WI38 (cell line): ENCODE measurements at regions not wholly inside any gene's neighbourhood (a gene's known extent, or its start where the extent isn't known, plus 50 kb on each side); places are given as distances from the start of the nearest gene placed in this dataset.

Experiments used
- H3K4me3 ChIP-seq: 2 replicates; pipeline ENCODE4 v1.5.1; 2011; ENCODE audit warnings: low read depth, mild to moderate bottlenecking, control low read depth, low read length
- TF ChIP-seq, protein P1 (sequence below): IDR thresholded peaks from 2 replicates; pipeline ENCODE4 v1.5.1; 2012; ENCODE audit warnings: low read depth, mild to moderate bottlenecking, control low read depth, low read length

DNA sequence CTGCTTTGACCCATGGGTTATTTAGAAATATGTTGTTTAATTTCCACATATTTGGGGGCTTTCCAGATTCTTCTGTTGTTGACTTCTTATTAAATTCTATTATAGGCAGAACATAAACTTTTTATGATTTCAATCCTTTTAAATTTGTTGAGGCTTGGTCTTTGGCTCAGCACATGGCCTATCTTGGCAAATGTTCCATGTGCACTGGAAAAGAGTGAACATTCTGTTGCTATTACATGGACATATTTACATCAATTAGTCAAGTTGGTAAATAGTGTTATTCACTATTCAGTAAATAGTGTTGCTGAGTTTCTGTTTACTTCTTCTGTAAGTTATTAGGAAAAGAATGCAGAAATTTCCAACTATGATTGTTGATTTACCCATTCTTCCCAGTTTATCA is 75.4 kb downstream of the ETS2 start:
- no peak overlapping the region for H3K4me3 ChIP-seq
- TF ChIP-seq, protein P1, sequence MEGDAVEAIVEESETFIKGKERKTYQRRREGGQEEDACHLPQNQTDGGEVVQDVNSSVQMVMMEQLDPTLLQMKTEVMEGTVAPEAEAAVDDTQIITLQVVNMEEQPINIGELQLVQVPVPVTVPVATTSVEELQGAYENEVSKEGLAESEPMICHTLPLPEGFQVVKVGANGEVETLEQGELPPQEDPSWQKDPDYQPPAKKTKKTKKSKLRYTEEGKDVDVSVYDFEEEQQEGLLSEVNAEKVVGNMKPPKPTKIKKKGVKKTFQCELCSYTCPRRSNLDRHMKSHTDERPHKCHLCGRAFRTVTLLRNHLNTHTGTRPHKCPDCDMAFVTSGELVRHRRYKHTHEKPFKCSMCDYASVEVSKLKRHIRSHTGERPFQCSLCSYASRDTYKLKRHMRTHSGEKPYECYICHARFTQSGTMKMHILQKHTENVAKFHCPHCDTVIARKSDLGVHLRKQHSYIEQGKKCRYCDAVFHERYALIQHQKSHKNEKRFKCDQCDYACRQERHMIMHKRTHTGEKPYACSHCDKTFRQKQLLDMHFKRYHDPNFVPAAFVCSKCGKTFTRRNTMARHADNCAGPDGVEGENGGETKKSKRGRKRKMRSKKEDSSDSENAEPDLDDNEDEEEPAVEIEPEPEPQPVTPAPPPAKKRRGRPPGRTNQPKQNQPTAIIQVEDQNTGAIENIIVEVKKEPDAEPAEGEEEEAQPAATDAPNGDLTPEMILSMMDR, result no peak

GRCh38 chr21:38880577-38880966 is 74.8 kb downstream of the ETS2 start:
- TF ChIP-seq, protein P1, result no peak
- no peak overlapping the region for H3K4me3 ChIP-seq

DNA sequence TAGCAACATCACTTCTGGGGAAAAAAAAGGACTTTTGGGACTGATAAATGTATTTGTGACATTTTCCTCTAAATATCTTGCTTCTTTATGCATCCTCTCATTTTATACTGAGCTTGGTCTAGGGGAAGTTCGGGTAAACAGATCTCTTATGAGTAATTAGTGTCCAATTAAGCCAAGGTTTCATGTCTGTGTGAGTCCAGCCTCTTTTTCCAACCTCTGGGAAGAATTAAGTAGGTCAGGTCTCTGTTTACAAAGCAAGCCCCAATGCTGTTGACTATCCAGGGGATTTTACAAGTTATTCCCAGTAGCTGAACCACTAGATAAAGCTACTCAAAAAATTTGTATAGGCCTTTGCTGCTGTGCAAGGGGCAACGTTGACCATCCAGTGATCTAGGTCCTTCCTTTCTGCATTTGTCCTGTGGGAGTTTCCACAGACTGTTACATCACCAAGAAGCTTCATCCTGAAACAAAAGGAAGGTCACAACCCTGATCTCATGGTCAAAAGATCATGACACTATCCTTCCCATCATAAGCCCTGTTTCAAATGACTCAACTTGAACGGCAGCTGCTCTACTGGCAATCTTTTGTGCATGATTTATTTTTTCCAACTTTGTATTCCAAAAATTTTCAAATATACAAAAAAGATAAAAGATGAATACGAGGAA is 74.3 kb downstream of the ETS2 start:
- no peak overlapping the region for H3K4me3 ChIP-seq

DNA sequence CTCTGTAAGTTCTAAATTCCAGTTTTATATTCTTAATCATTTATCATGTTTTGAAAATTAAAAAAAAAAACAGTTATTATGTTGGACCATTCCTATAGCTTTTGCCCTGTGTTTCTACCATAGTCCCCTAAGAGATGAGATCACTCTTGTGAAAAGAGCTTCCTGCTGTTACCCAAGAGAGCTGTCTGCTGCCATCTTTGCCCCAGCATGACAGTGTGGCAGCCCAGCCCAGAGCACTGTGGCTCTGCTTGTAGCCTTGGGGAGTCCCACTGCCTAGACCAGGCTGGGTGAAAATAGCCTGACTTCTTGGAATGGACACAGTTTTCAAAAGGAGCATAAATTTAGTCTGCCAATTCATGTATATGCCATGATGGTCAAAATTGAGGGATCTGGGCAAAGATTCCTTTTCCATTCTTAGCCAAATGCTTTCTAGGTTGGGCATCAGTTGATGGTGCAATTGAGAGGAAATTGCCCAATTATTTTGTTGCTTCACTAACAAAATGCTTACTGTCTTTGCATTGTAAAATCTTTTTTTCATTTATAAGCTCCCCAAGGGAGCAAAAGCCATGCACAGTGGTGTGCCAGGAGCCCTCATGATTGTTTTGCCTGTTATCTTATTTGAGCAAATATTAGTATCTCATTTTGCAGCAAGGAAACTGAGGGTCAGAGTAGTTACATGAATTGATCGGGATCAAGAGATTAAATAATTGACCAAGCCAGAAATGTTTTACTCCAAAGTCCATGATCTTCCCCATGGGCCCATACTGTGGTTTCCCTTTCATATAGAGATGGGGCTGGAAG is 72.8 kb downstream of the ETS2 start:
- TF ChIP-seq, protein P1, result no peak
- no peak overlapping the region for H3K4me3 ChIP-seq

More for the DNA sequence above, 74.3 kb downstream of the ETS2 start:
- TF ChIP-seq, protein P1, result no peak

GRCh38 chr21:38875694-38876492 is 70.2 kb downstream of the ETS2 start:
- H3K4me3 ChIP-seq, result no peak overlapping the region
- TF ChIP-seq, protein P1, result no peak
